HCT116 (cell line): ENCODE measurements at regions not wholly inside any gene's neighbourhood (a gene's known extent, or its start where the extent isn't known, plus 50 kb on each side); places are given as distances from the start of the nearest gene placed in this dataset.

Experiments used
- ATAC-seq: fragments of 200-7000 bp; cut with Tn5 transposase; 2 replicates; pipeline ENCODE4 v1.9.1; 2020; ENCODE audit warnings: mild to moderate bottlenecking, moderate library complexity
- BruUV-seq: library from RNA; stranded (reverse); fragments of 400-500 nt; replicated peaks from 2 replicates; lab custom pipeline; 2021; lab: Mats Ljungman, UMichigan
- CTCF ChIA-PET: fragments of 300-600 bp; sonication (Branson Sonifier 250); formaldehyde crosslinking; loops from one replicate; lab custom pipeline; 2021; ENCODE audit warnings: antibody characterized with exemption; lab: Charles Lee
- POLR2A ChIA-PET: fragments of 300-600, 350-600 bp; sonication (Branson Sonifier 250); formaldehyde crosslinking; loops from one replicate; lab custom pipeline; 2021; ENCODE audit warnings: antibody characterized with exemption; lab: Charles Lee
- RAD21 ChIA-PET, 2 experiments: fragments of 300-600 bp; sonication (Branson Sonifier 250); formaldehyde crosslinking; loops; one replicate each; lab custom pipeline; 2023; ENCODE audit warnings: low total read pairs in 2 of 2; ENCODE audit not compliant: uncharacterized antibody in 2 of 2, unreplicated experiment in 2 of 2, low non-redundant PET in 1 of 2; lab: Charles Lee
- DNase-seq: peaks from one replicate; pipeline ENCODE4 v3.0.0-alpha.2; 2010; ENCODE audit warnings: low read depth, low spot score
- H2AFZ ChIP-seq: fragments of 200-600 bp; shearing (Covaris generic), sonication (generic); 2 replicates; pipeline ENCODE4 v1.6.1; 2017; ENCODE audit warnings: low read depth, mixed run types, mixed read lengths, antibody characterized with exemption, low read length; ENCODE audit not compliant: poor library complexity, severe bottlenecking
- H3K27ac ChIP-seq: 2 replicates; pipeline ENCODE4 v1.5.1; 2012; ENCODE audit warnings: low read depth, low read length
- H3K27me3 ChIP-seq: fragments of 200-600 bp; sonication (generic); 2 replicates; pipeline ENCODE4 v1.6.1; 2016; ENCODE audit warnings: mixed run types, low read length, mixed read lengths; ENCODE audit not compliant: insufficient read depth
- H3K36me3 ChIP-seq, 2 experiments: fragments of 200-500 bp in 1 of 2; fragments of 200-600 bp in 1 of 2; sonication (Bioruptor generic) in 1 of 2; sonication (generic) in 1 of 2; 2 replicates each; pipeline versions ENCODE4 v1.5.1 to v1.6.1; 2014 to 2016; ENCODE audit warnings: low read length in 2 of 2, inconsistent platforms in 1 of 2, mixed read lengths in 1 of 2, mixed run types in 1 of 2; ENCODE audit not compliant: insufficient read depth in 2 of 2, control insufficient read depth in 1 of 2
- H3K4me1 ChIP-seq, 2 experiments: fragments of 200-600 bp in 1 of 2; sonication (generic) in 1 of 2; 2 replicates each; pipeline versions ENCODE4 v1.5.1 to v1.6.1; 2012 to 2017; ENCODE audit warnings: low read length in 2 of 2, inconsistent platforms in 1 of 2, mild to moderate bottlenecking in 1 of 2, mixed read lengths in 1 of 2, mixed run types in 1 of 2, moderate library complexity in 1 of 2; ENCODE audit not compliant: insufficient read depth in 2 of 2, control insufficient read depth in 1 of 2
- H3K4me2 ChIP-seq: fragments of 200-600 bp; sonication (generic); 2 replicates; pipeline ENCODE4 v1.6.1; 2017; ENCODE audit warnings: mixed run types, low read length, mixed read lengths
- H3K4me3 ChIP-seq, 2 experiments: fragments of 200-600 bp in 1 of 2; sonication (generic) in 1 of 2; replicated peaks in 1 of 2; 2 replicates each; pipeline ENCODE4 v1.5.1; 2011 to 2016; ENCODE audit warnings: low read length in 2 of 2, control low read depth in 1 of 2, low read depth in 1 of 2, mild to moderate bottlenecking in 1 of 2, mixed read lengths in 1 of 2, mixed run types in 1 of 2
- H3K79me2 ChIP-seq: fragments of 200-600 bp; sonication (generic); 2 replicates; pipeline ENCODE4 v1.6.1; 2017; ENCODE audit warnings: mild to moderate bottlenecking, mixed run types, low read length, moderate library complexity, mixed read lengths; ENCODE audit not compliant: insufficient read depth
- H3K9ac ChIP-seq: fragments of 200-600 bp; sonication (generic); 2 replicates; pipeline ENCODE4 v1.6.1; 2016; ENCODE audit warnings: low read length, mixed read lengths
- H3K9me2 ChIP-seq: fragments of 200-600 bp; sonication (generic), shearing (Covaris generic); 2 replicates; pipeline ENCODE4 v1.6.1; 2017; ENCODE audit warnings: mixed run types, mild to moderate bottlenecking, moderate library complexity; ENCODE audit not compliant: insufficient read depth
- H3K9me3 ChIP-seq, 2 experiments: fragments of 200-500 bp in 1 of 2; fragments of 200-600 bp in 1 of 2; sonication (Bioruptor generic) in 1 of 2; sonication (generic) in 1 of 2; 2 replicates each; pipeline ENCODE4 v1.6.1; 2014 to 2017; ENCODE audit warnings: low read length in 2 of 2, mixed read lengths in 2 of 2, inconsistent platforms in 1 of 2, low read depth in 1 of 2, mild to moderate bottlenecking in 1 of 2, mixed run types in 1 of 2, moderate library complexity in 1 of 2; ENCODE audit not compliant: control insufficient read depth in 1 of 2, insufficient read depth in 1 of 2
- H4K20me1 ChIP-seq: fragments of 200-600 bp; sonication (generic), shearing (Covaris generic); 2 replicates; pipeline ENCODE4 v1.6.1; 2017; ENCODE audit warnings: mixed run types, mild to moderate bottlenecking, moderate library complexity; ENCODE audit not compliant: insufficient read depth
- ATF3 ChIP-seq: IDR thresholded peaks from 2 replicates; pipeline ENCODE4 v1.6.1; 2012
- JUND ChIP-seq: IDR thresholded peaks from 2 replicates; pipeline ENCODE4 v1.6.1; 2012
- POLR2A ChIP-seq: IDR thresholded peaks from 2 replicates; pipeline ENCODE4 v1.7.0; 2011; ENCODE audit warnings: borderline replicate concordance; ENCODE audit not compliant: insufficient read depth, insufficient read length; ENCODE audit errors: extremely low read depth
- RAD21 ChIP-seq: IDR thresholded peaks from 2 replicates; pipeline ENCODE4 v1.6.1; 2012; ENCODE audit warnings: low read depth, mild to moderate bottlenecking
- SIN3A ChIP-seq: IDR thresholded peaks from 2 replicates; pipeline ENCODE4 v1.6.1; 2012; ENCODE audit warnings: low read depth
- ZBTB33 ChIP-seq: IDR thresholded peaks from 2 replicates; pipeline ENCODE4 v1.6.1; 2011; ENCODE audit warnings: mild to moderate bottlenecking, low read length, moderate library complexity; ENCODE audit not compliant: insufficient replicate concordance; ENCODE audit errors: extremely low read depth
- ZNF274 ChIP-seq: fragments of 200-500 bp; sonication (Bioruptor generic); IDR thresholded peaks from 2 replicates; pipeline ENCODE4 v1.6.1; 2014; ENCODE audit warnings: mild to moderate bottlenecking, low read depth, low read length, inconsistent platforms
- intact Hi-C: fragments of 100-400 bp; cut with micrococcal nuclease; formaldehyde crosslinking; loops from 2 replicates; pipeline ENCODE4 v1.10.0; 2022

GRCh38 chr1:185477638-185478580 is 160.9 kb upstream of the IVNS1ABP start:
- no peak for ATAC-seq
- no peaks in the 10 kb centered on the region for H3K9me2 ChIP-seq
- RAD21 ChIA-PET, result no interaction called here
- TF ChIP-seq RAD21 (no peak), SIN3A (no peak), ZBTB33 (no peak), ZNF274 (no peak), POLR2A (no peak), ATF3 (no peak), JUND (no peak)
- TF ChIP-seq, all 23 proteins: peak for 0
- ChIA-PET CTCF (no interaction called here), POLR2A (no interaction called here)
- no peak overlapping the region for H3K27ac ChIP-seq
- BruUV-seq, result no TSS peak
- H3K27me3 ChIP-seq, result no peaks in the 10 kb centered on the region
- no peak overlapping the region for H3K9ac ChIP-seq
- H3K4me3 ChIP-seq, result no peak overlapping the region
- H3K9me3 ChIP-seq, result no peaks in the 10 kb centered on the region
- intact Hi-C loops, result no loop called here
- no peak for DNase-seq
- no peak overlapping the region for H3K4me2 ChIP-seq
- no peaks in the 10 kb centered on the region for H4K20me1 ChIP-seq
- H3K79me2 ChIP-seq, result no peaks in the 10 kb centered on the region
- no peaks in the 10 kb centered on the region for H3K4me1 ChIP-seq
- H2AFZ ChIP-seq, result no peak overlapping the region
- no peaks in the 10 kb centered on the region for H3K36me3 ChIP-seq
